Activated CD8-positive, alpha-beta memory T cell treated with anti-CD3 and anti-CD28 coated beads, Interleukin-2, amount 50 U/mL, for 1 hour (primary cell): ENCODE measurements at regions not wholly inside any gene's neighbourhood (a gene's known extent, or its start where the extent isn't known, plus 50 kb on each side); places are given as distances from the start of the nearest gene placed in this dataset.

Source experiments
- DNase-seq: peaks from one replicate; pipeline ENCODE4 v3.0.0-alpha.2; 2020; ENCODE audit errors: extremely low read depth

DNA sequence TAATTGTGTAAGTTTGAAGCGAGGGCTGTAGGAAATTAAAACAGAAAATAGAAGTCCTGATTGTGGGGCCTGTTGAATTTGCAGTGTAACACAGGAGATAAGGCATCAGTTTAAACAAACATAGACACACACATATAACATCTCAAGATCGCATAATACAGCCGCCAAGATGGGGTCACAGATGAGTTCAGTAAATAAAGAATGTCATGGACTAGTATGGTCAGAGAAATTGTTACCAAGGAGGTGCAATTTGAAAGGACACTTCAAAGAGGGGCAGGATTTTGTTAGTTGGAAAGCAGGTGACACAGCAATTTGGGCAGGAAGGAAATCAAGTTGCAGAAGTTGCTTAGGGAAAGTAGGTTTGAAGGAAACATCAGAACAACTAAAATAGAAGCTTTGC, 450.0 kb downstream of the USP25 start:
- no peak for DNase-seq

- no peak for DNase-seq
Observed at GRCh38 chr21:16180614-16181013, 450.8 kb downstream of the USP25 start.

DNA sequence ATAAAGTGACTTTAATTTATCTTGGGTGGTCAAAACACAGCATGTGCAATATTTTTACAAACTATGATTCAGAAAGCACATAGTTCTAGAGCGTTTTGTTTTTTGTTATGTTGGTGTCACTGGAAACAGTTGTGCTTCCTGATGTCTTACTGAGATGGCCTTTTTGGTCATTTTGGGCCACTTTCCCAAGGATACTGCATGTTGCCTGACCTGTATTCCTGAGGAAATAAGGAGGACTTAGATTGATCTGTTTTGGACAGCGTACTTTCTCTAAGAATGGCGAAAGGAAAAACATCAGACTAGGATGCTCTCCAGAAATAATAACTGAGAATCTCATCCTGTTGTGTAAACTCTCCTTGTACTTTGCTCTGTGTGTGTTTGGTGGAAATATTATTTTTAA, 451.2 kb downstream of the USP25 start:
- no peak for DNase-seq

DNA sequence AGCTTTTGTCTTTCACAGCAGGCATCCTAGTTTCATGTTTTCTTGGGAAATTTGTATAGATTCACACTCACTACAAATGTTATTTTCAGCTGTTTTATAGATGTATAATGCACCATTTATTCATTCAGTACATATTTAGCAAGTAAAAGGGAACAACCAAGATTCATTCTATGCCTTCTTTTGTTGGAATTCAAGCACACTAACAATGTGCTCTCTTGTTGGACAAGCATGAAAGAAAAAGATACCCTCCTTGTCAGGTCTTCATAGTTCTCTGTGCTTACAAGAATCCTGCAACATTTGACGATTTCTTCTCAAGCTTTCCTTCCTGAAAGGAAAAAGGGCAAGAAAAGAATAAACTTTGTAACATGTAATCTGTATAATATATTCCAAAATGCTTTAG, 456.0 kb downstream of the USP25 start:
- no peak for DNase-seq

- no peak for DNase-seq
Observed at GRCh38 chr21:16186742-16187141, 457.0 kb downstream of the USP25 start.

DNA sequence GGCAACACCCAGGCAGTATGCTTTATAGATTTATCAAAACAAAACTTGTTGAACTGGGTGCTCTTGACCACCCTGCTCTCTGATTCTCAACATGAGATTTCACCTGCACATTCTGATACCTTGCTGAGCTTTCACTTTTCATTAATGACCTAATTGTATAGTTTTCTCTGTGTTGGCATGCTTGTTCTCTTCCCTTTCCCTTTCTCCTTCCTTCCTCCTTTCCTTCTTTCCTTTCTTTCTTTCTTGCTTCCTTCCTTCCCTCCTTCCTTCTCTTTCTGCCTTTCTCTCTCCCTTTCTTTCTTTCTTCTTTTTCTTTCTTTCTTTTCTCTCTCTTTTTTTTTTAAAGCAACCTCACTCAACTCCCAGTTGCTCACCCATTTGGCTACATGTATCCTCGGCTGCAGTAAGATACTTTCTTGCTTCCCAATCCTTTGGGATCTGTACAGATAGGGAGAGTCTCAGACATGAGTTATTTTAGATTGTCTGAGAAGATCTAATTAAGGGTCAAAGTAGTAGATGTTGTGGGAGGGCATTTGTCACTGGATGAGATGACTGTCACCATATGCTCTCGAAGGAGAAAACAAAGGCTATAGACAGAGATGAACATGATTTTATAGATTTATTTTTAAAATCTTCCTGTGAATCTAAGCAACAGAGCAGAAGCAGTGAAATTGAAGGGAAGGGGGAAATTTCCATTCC, 458.0 kb downstream of the USP25 start:
- no peak for DNase-seq

GRCh38 chr21:16192902-16193301, 463.1 kb downstream of the USP25 start:
- no peak for DNase-seq

DNA sequence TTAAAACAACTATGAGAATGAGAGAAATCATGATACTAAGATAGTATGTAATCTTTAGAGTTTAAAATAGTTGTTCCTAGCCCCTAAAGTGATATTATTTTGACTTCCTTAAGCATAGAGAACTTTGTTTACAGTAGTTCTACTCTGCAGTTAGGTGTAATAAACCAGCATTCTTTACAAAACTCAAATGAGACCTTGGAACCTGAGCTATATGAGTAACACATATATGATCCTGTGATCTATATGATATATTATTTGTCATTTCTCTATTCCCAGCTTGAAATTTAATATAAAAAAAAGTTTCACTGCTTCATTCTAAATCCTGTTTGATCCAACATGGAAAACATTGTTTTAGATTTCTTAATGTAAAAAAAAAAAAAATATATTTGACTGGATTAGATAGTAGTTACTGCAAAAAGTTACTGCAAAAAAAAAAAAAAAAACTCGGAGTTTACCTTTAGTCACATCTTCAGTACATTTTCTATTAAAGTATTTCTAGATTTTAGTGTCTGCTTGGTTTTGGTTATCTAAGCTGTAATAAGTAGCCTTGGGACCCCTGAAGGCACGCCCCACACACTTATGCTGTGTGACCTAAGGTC, 463.8 kb downstream of the USP25 start:
- DNase-seq: no peak

GRCh38 chr21:16194095-16194787, 464.5 kb downstream of the USP25 start:
- no peak for DNase-seq

DNA sequence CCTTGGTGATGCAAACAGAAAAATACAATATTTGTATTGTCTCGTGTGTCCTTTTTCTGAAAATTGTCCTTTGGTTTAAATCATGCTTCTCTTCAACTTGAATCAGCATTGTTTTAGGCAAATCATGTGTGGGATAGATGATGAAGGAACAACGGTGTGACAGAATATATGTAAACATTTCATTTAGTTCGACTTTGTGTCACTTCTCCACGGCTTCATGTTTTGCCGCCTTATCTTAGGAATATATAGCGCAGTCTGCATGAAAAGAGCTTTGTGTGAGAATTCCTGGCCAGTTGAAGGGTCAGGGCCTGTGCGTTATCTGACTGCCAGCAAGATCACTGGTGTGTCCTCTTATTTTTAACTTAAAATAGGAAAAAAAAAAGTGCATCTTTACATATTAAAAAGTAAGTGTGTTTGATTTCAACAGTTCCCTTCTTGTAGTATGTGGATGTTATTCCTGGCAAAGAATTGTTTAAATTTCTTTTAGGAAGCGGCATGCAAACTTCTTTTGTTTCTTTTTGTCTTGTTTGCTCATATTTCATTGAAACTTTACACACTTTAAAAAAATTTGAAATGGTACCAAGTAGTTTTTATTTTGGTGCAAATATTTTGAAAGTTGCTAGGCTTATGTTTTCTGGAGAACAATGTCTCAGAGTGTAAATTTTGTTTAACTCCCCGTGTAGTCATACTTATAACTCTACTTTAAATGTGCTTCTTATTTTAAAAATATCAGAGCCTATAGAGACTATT, 465.2 kb downstream of the USP25 start:
- DNase-seq: no peak

- no peak for DNase-seq
Observed at GRCh38 chr21:16195538-16195910, 465.7 kb downstream of the USP25 start.

- DNase-seq: no peak
Observed at GRCh38 chr21:16196001-16196400, 466.2 kb downstream of the USP25 start.

GRCh38 chr21:16198546-16198945, 468.8 kb downstream of the USP25 start:
- DNase-seq: no peak

GRCh38 chr21:16199539-16199938, 469.8 kb downstream of the USP25 start:
- no peak for DNase-seq

GRCh38 chr21:16201718-16202117, 471.9 kb downstream of the USP25 start:
- no peak for DNase-seq

- DNase-seq: no peak
Observed at GRCh38 chr21:16205527-16205926, 475.7 kb downstream of the USP25 start.

DNA sequence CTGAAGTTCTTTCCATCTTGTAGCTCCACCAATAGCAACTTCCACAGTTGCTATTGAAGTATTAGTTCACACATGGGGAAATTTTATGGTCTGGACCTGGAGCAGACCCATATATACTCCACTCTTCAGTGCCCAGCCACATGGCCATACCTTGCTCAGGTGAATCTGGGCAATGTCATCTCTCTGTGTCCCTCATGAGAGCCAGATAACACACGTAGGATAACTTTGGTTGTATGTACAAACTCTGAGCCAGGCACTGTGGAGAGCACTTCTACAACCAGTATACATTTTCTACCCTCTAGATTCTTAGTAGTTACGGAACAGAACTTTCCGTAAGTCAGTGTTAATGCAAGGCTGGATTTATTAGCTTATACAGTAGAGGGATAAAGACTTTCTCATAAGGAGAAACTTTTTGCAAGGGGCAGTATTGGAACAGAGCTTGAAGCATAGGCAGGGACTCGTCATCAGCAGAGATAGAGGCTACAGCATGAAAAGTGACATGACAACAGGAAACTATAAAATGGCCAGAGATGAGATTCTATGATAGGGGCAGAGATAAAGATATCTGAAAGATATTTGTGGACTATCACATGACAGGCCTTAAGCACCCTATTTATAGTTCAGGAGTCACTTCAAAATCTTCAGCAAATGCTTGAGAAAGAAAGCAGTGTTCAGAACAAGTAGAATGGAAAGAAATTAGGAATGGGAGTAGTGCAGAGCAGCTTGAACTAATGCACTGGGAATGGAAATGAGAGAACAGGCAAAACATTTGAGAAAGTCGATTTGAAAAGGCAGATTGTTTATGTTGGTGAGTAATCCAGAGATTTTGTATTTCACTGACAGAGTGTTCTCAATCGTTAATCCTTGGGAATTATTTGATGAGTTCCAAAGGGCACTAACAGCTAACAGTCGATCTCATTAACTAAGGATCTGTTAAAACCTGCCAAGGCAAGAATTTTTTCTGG, 481.8 kb downstream of the USP25 start:
- DNase-seq: no peak

- DNase-seq: no peak
Observed at GRCh38 chr21:16213518-16213917, 483.7 kb downstream of the USP25 start.

GRCh38 chr21:16215193-16215592, 485.4 kb downstream of the USP25 start:
- DNase-seq: no peak

GRCh38 chr21:16215663-16216183, 485.9 kb downstream of the USP25 start:
- DNase-seq: no peak

DNA sequence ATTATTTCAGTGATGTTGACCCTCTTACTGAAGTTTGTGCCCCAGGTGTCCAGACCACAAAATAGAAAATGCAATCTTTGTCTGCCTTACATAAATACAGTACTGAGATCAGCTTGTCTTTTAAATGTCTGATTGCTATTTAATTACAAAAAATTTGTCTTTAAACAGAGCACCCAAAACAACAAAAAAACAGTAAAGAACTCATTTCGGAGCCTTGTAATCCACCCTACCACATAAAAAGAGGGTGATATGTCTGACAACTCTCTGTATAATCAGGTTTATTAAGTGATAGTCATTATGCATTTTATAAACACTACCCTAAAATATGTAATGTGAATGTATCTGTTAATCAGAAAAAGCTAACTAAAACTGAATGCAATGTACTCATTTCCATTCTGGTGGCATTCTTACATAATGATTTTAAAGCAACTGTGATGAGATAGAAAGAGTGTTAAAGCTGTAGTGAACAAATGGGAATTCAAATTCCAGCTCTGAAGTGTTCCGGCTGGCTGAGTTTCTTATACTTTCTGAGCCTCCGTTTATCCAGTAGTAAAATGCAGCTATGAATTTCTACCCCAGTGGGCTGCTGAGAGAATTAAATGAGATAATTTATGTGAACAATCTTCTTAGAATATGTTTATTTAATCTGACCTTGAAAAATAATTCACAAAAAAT, 486.6 kb downstream of the USP25 start:
- DNase-seq: no peak
